Gastrocnemius medialis (tissue), 4 donors: ENCODE measurements at regions not wholly inside any gene's neighbourhood (a gene's known extent, or its start where the extent isn't known, plus 50 kb on each side); places are given as distances from the start of the nearest gene placed in this dataset.
"Not testable (repeated sequence)": the region's sequence is repeated elsewhere in the genome, so short reads cannot be mapped to it uniquely, and the experiment has no call there.

Source experiments
- ATAC-seq, 2 donors: fragments of 150-250 bp; one replicate each; pipeline ENCODE4 v1.9.1; 2016
- DNase-seq, 2 donors: peaks; one replicate each; pipeline ENCODE4 v3.0.0-alpha.2; 2019
- H3K27ac ChIP-seq, 4 donors: fragments of 200-600 bp; sonication (generic); 1 replicate in 1 of 4; 2 replicates in 3 of 4; pipeline ENCODE4 v1.5.1; 2016 to 2018; ENCODE audit warnings: mild to moderate bottlenecking in 2 of 4, moderate library complexity in 1 of 4
- H3K27me3 ChIP-seq, 3 donors: fragments of 200-600 bp; sonication (generic) in 2 of 3; 1 replicate in 1 of 3; 2 replicates in 2 of 3; pipeline versions ENCODE4 v1.5.1 to v1.6.0; 2016 to 2019; ENCODE audit warnings: mild to moderate bottlenecking in 1 of 3, moderate library complexity in 1 of 3
- H3K36me3 ChIP-seq, 2 donors: fragments of 200-600 bp; sonication (generic) in 1 of 2; one replicate each; pipeline ENCODE4 v1.5.1; 2017 to 2018
- H3K4me1 ChIP-seq, 2 donors: fragments of 200-600 bp; sonication (generic) in 1 of 2; one replicate each; pipeline ENCODE4 v1.5.1; 2016 to 2017; ENCODE audit warnings: mild to moderate bottlenecking in 2 of 2
- H3K4me3 ChIP-seq, 4 donors: fragments of 200-600 bp; sonication (generic) in 3 of 4; 1 replicate in 1 of 4; 2 replicates in 3 of 4; pipeline ENCODE4 v1.5.1; 2016 to 2019; ENCODE audit warnings: mild to moderate bottlenecking in 2 of 4
- H3K9me3 ChIP-seq, 3 donors: fragments of 200-600 bp; sonication (generic) in 2 of 3; 1 replicate in 1 of 3; 2 replicates in 2 of 3; pipeline ENCODE4 v1.5.1; 2016 to 2019
- CTCF ChIP-seq, 5 experiments: fragments of 450-650 bp in 3 of 5; fragments of 200-600 bp in 2 of 5; sonication (generic) in 2 of 5; IDR thresholded peaks in 4 of 5; conservative IDR thresholded peaks in 1 of 5; 1 replicate in 4 of 5; 2 replicates in 1 of 5; pipeline ENCODE4 v1.5.1; 2016 to 2019; ENCODE audit warnings: antibody characterized with exemption in 5 of 5, mild to moderate bottlenecking in 3 of 5, moderate library complexity in 3 of 5
- POLR2A ChIP-seq, 2 donors: fragments of 450-650 bp; IDR thresholded peaks; one replicate each; pipeline ENCODE4 v1.6.1; 2017; ENCODE audit warnings: antibody characterized with exemption in 2 of 2, mild to moderate bottlenecking in 2 of 2, moderate library complexity in 2 of 2
- in situ Hi-C, 4 donors: fragments of 200-750 bp; cut with MboI; loops; one replicate each; pipeline versions ENCODE4 v1.15.0 to v1.8.0; 2017; ENCODE audit warnings: low sequenced_read_pairs in 4 of 4
- intact Hi-C: fragments of 100-400 bp; cut with DNase I; formaldehyde crosslinking; loops from one replicate; pipeline ENCODE4 v1.15.1; 2023; ENCODE audit warnings: low total_unique reads

GRCh38 chr6:134662077-134662700 is 287.7 kb downstream of the ALDH8A1 start:
- Histone ChIP-seq H3K4me1 (no peaks in the 10 kb centered on the region), H3K27ac (no peak overlapping the region), H3K9me3 (no peaks in the 10 kb centered on the region), H3K36me3 (no peaks in the 10 kb centered on the region), H3K4me3 (no peak overlapping the region), H3K27me3 (no peaks in the 10 kb centered on the region)
- no peak for TF ChIP-seq CTCF (IDR thresholded peaks at IDR 0.05 in 4 of 5, conservative IDR thresholded peaks at IDR 0.05 in 1 of 5)
- no peak for TF ChIP-seq POLR2A (IDR thresholded peaks at IDR 0.05)
- in situ Hi-C loops: no loop called here
- intact Hi-C loops: no loop called here
- DNase-seq: no peak
- ATAC-seq: no peak

- DNase-seq, H3K36me3 ChIP-seq, H3K4me3 ChIP-seq, intact Hi-C loops, in situ Hi-C loops, H3K9me3 ChIP-seq, ATAC-seq, H3K27me3 ChIP-seq, H3K27ac ChIP-seq, H3K4me1 ChIP-seq: not testable (repeated sequence)
Measured at GRCh38 chr6:134659885-134660284, 290.0 kb downstream of the ALDH8A1 start.

- Histone ChIP-seq H3K4me1 (no peaks in the 10 kb centered on the region), H3K4me3 (no peak overlapping the region), H3K27ac (no peak overlapping the region), H3K27me3 (no peaks in the 10 kb centered on the region), H3K9me3 (no peaks in the 10 kb centered on the region), H3K36me3 (no peaks in the 10 kb centered on the region)
- DNase-seq: no peak
- in situ Hi-C loops: no loop called here
- TF ChIP-seq CTCF (IDR thresholded peaks at IDR 0.05 in 4 of 5, conservative IDR thresholded peaks at IDR 0.05 in 1 of 5) (no peak), POLR2A (IDR thresholded peaks at IDR 0.05) (no peak)
- no peak for ATAC-seq
- intact Hi-C loops: no loop called here
Measured at GRCh38 chr6:134658596-134658995, 291.3 kb downstream of the ALDH8A1 start.

GRCh38 chr6:134657751-134658527 is 292.0 kb downstream of the ALDH8A1 start:
- TF ChIP-seq POLR2A (IDR thresholded peaks at IDR 0.05): no peak
- TF ChIP-seq CTCF (IDR thresholded peaks at IDR 0.05 in 4 of 5, conservative IDR thresholded peaks at IDR 0.05 in 1 of 5): no peak
- no peak overlapping the region for H3K27ac ChIP-seq
- in situ Hi-C loops: no loop called here

GRCh38 chr6:134657343-134657742 is 292.6 kb downstream of the ALDH8A1 start:
- DNase-seq (no peak), ATAC-seq (no peak)
- no peaks in the 10 kb centered on the region for H3K27me3 ChIP-seq
- in situ Hi-C loops (no loop called here), intact Hi-C loops (no loop called here)
- H3K4me1 ChIP-seq: no peaks in the 10 kb centered on the region
- H3K9me3 ChIP-seq: no peaks in the 10 kb centered on the region
- H3K4me3 ChIP-seq: no peak overlapping the region
- H3K27ac ChIP-seq: no peak overlapping the region
- no peaks in the 10 kb centered on the region for H3K36me3 ChIP-seq
- TF ChIP-seq CTCF (IDR thresholded peaks at IDR 0.05 in 4 of 5, conservative IDR thresholded peaks at IDR 0.05 in 1 of 5) (no peak), POLR2A (IDR thresholded peaks at IDR 0.05) (no peak)

More at GRCh38 chr6:134657751-134658527, 292.0 kb downstream of the ALDH8A1 start:
- DNase-seq (no peak), ATAC-seq (no peak)
- intact Hi-C loops: no loop called here
- Histone ChIP-seq H3K27me3 (no peaks in the 10 kb centered on the region), H3K4me3 (no peak overlapping the region), H3K4me1 (no peaks in the 10 kb centered on the region), H3K9me3 (no peaks in the 10 kb centered on the region), H3K36me3 (no peaks in the 10 kb centered on the region)
